A549 (cell line): ENCODE measurements at regions not wholly inside any gene's neighbourhood (a gene's known extent, or its start where the extent isn't known, plus 50 kb on each side); places are given as distances from the start of the nearest gene placed in this dataset.

ENCODE experiments used
- ATAC-seq, 2 experiments: fragments of 200-7000 bp in 1 of 2; fragments of >200 bp in 1 of 2; cut with Nextera tagmentation in 1 of 2; cut with Tn5 transposase in 1 of 2; 3 replicates each; pipeline versions ENCODE4 v1.8.0 to v1.9.1; 2018 to 2020; ENCODE audit warnings: mild to moderate bottlenecking in 1 of 2, moderate library complexity in 1 of 2
- CTCF ChIA-PET: fragments of 300-600 bp; sonication (Branson Sonifier 250); formaldehyde crosslinking; extraction: SDS; loops from one replicate; lab custom pipeline; 2021; ENCODE audit warnings: antibody characterized with exemption, inconsistent platforms; lab: Yijun Ruan, JAX
- POLR2A ChIA-PET: fragments of 350-600 bp; formaldehyde crosslinking; extraction: SDS; loops from one replicate; lab custom pipeline; 2021; ENCODE audit warnings: antibody characterized with exemption, inconsistent platforms; lab: Yijun Ruan, JAX
- DNase-seq, 2 experiments: peaks; one replicate each; pipeline versions ENCODE4 v3.0.0 to v3.0.0-alpha.2; 2011 to 2016; ENCODE audit warnings: low read depth in 1 of 2, low spot score in 1 of 2
- FAIRE-seq: peaks from 2 replicates; lab custom pipeline; 2011; peaks lifted over from hg19 to GRCh38; lab: Jason Lieb, UNC
- H3K27ac ChIP-seq, 2 experiments: fragments of >200 bp; sonication (Bioruptor Twin); formaldehyde crosslinking; 3 replicates each; pipeline ENCODE4 v1.5.1; 2016 to 2017
- H3K4me1 ChIP-seq: fragments of >200 bp; sonication (Bioruptor Twin); formaldehyde crosslinking; 3 replicates; pipeline ENCODE4 v1.6.1; 2016
- H3K4me2 ChIP-seq: fragments of >200 bp; sonication (Bioruptor Twin); formaldehyde crosslinking; 3 replicates; pipeline ENCODE4 v1.6.1; 2016
- H3K4me3 ChIP-seq: fragments of >200 bp; sonication (Bioruptor Twin); formaldehyde crosslinking; 3 replicates; pipeline ENCODE4 v1.5.1; 2016
- H3K9me3 ChIP-seq: fragments of >200 bp; sonication (Bioruptor Twin); formaldehyde crosslinking; 3 replicates; pipeline ENCODE4 v1.6.1; 2016
- BHLHE40 ChIP-seq: IDR thresholded peaks from 2 replicates; pipeline ENCODE4 v1.6.1; 2012; ENCODE audit warnings: low read depth, low read length, inconsistent platforms
- CBX8 ChIP-seq: fragments of 200-600 bp; sonication (generic); IDR thresholded peaks from 2 replicates; pipeline ENCODE4 v1.6.1; 2016
- FOSB ChIP-seq: fragments of 250-450 bp; sonication (Bioruptor Pico); IDR thresholded peaks from 2 replicates; pipeline ENCODE4 v1.5.0; 2020; ENCODE audit warnings: mild to moderate bottlenecking, moderate library complexity
- FOSL2 ChIP-seq, 2 experiments: fragments of 450-650 bp in 1 of 2; fragments of >200 bp in 1 of 2; sonication (Bioruptor Twin) in 1 of 2; formaldehyde crosslinking; IDR thresholded peaks; 2 replicates each; pipeline versions ENCODE4 v1.5.0 to v1.6.1; 2016 to 2020; ENCODE audit warnings: mild to moderate bottlenecking in 1 of 2, moderate library complexity in 1 of 2
- HDAC2 ChIP-seq: fragments of 200-600 bp; sonication (generic); IDR thresholded peaks from 2 replicates; pipeline ENCODE4 v1.6.1; 2016
- HOXB5 ChIP-seq: fragments of 250-450 bp; sonication (Bioruptor Pico); IDR thresholded peaks from 2 replicates; pipeline ENCODE4 v1.5.0; 2020; ENCODE audit warnings: mild to moderate bottlenecking, moderate library complexity
- JUN ChIP-seq, 2 experiments: fragments of >200 bp; sonication (Bioruptor Twin); formaldehyde crosslinking; IDR thresholded peaks; 2 replicates in 1 of 2; 3 replicates in 1 of 2; pipeline ENCODE4 v1.6.1; 2016 to 2017
- JUNB ChIP-seq: fragments of >200 bp; sonication (Bioruptor Twin); formaldehyde crosslinking; IDR thresholded peaks from 2 replicates; pipeline ENCODE4 v1.6.1; 2016
- KDM1A ChIP-seq: fragments of 200-600 bp; sonication (generic); IDR thresholded peaks from 2 replicates; pipeline ENCODE4 v1.6.1; 2016; ENCODE audit warnings: low read depth, mild to moderate bottlenecking
- MAZ ChIP-seq: fragments of 150-350 bp; IDR thresholded peaks from 2 replicates; pipeline ENCODE4 v1.6.1; 2014; ENCODE audit warnings: antibody characterized with exemption, low read depth, low read length, borderline replicate concordance
- MYC ChIP-seq: IDR thresholded peaks from 2 replicates; pipeline ENCODE4 v1.6.1; 2012; ENCODE audit warnings: mild to moderate bottlenecking, inconsistent platforms, low read length, improper control_type of control experiment, borderline replicate concordance
- POLR2AphosphoS2 ChIP-seq: conservative IDR thresholded peaks from 2 replicates; pipeline ENCODE4 v1.6.1; 2012; ENCODE audit warnings: low read length, improper control_type of control experiment, inconsistent platforms
- RFX5 ChIP-seq: fragments of 450-650 bp; IDR thresholded peaks from 2 replicates; pipeline ENCODE4 v1.7.1; 2014; ENCODE audit warnings: antibody characterized with exemption, mild to moderate bottlenecking, moderate library complexity
- TP53 ChIP-seq: fragments of 250-450 bp; sonication (Bioruptor Pico); IDR thresholded peaks from 2 replicates; pipeline ENCODE4 v1.5.0; 2021; ENCODE audit warnings: mild to moderate bottlenecking, moderate library complexity
- ZC3H11A ChIP-seq: fragments of 450-650 bp; IDR thresholded peaks from 2 replicates; pipeline ENCODE4 v1.6.1; 2014; ENCODE audit warnings: antibody characterized with exemption, mild to moderate bottlenecking
- ZNF302 ChIP-seq: fragments of 250-450 bp; sonication (Bioruptor Pico); IDR thresholded peaks from 2 replicates; pipeline ENCODE4 v1.9.0; 2021; ENCODE audit warnings: inconsistent platforms, mild to moderate bottlenecking, moderate library complexity
- WGBS: methylation state at CpG from one replicate; pipeline ENCODE4 v1.1.6; 2017; ENCODE audit errors: missing lambda C conversion rate; 5-methylcytosine and 5-hydroxymethylcytosine counted together
- TF ChIP-seq, protein P1 (sequence below): fragments of >200 bp; sonication (Bioruptor Twin); formaldehyde crosslinking; IDR thresholded peaks from 3 replicates; pipeline ENCODE4 v1.5.1; 2016
- TF ChIP-seq, protein P2 (sequence below): fragments of 200-600 bp; sonication (generic); IDR thresholded peaks from 2 replicates; pipeline ENCODE4 v1.6.1; 2016; ENCODE audit warnings: antibody characterized with exemption, mild to moderate bottlenecking, moderate library complexity
- TF ChIP-seq, protein P3 (sequence below): fragments of 250-450 bp; sonication (Bioruptor Pico); IDR thresholded peaks from 2 replicates; pipeline ENCODE4 v1.5.0; 2020; ENCODE audit warnings: low read depth, mild to moderate bottlenecking, moderate library complexity

DNA sequence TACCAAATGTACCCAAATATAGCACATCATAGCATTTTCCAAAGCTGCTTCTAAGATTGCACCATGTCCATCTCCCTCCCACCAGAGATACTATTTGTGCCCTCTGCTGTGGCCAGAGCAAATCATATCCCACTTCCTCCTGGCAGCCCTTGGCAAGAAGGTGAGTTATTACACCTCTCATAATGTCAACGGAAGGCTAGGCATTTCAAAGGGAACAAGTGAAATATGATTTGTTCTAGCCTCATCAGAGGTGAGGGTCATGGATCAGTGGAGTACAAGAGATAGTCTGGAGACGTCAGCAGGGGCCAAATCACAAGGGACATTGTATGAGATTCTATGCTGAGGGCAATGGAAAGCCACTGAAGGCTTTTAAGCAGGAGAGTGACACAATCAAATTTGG lies 90.2 kb upstream of the BCAR3 start:
- no peak overlapping the region for H3K4me3 ChIP-seq
- ChIA-PET POLR2A (no interaction called here), CTCF (interaction anchor here (1.3 kb wide), 1 partner anchor 142 kb away, joined by 3 read pairs; no protein-coding TSS in a partner anchor)
- no peak overlapping the region for H3K27ac ChIP-seq
- ATAC-seq, result no peak
- no peak for FAIRE-seq
- DNase-seq, result no peak
- no peak overlapping the region for H3K4me2 ChIP-seq
- peaks cover 18% of the 10 kb centered on the region for H3K4me1 ChIP-seq
- WGBS, result 61% methylated on average over 2 of the region's 2 CpGs
- no peaks in the 10 kb centered on the region for H3K9me3 ChIP-seq
- TF ChIP-seq TP53 (CRISPR knock-in tag), result no peak
- no peak for TF ChIP-seq ZC3H11A
- TF ChIP-seq JUNB, result no peak
- no peak for TF ChIP-seq ZNF302
- TF ChIP-seq FOSL2 (IDR thresholded peaks at IDR 0.05), result no peak
- TF ChIP-seq FOSL2 (CRISPR knock-in tag; IDR thresholded peaks at IDR 0.05), result no peak
- no peak for TF ChIP-seq KDM1A
- TF ChIP-seq CBX8, result no peak
- no peak for TF ChIP-seq JUN (IDR thresholded peaks at IDR 0.05)
- TF ChIP-seq, protein P1, sequence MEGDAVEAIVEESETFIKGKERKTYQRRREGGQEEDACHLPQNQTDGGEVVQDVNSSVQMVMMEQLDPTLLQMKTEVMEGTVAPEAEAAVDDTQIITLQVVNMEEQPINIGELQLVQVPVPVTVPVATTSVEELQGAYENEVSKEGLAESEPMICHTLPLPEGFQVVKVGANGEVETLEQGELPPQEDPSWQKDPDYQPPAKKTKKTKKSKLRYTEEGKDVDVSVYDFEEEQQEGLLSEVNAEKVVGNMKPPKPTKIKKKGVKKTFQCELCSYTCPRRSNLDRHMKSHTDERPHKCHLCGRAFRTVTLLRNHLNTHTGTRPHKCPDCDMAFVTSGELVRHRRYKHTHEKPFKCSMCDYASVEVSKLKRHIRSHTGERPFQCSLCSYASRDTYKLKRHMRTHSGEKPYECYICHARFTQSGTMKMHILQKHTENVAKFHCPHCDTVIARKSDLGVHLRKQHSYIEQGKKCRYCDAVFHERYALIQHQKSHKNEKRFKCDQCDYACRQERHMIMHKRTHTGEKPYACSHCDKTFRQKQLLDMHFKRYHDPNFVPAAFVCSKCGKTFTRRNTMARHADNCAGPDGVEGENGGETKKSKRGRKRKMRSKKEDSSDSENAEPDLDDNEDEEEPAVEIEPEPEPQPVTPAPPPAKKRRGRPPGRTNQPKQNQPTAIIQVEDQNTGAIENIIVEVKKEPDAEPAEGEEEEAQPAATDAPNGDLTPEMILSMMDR, result no peak
- no peak for TF ChIP-seq RFX5
- no peak for TF ChIP-seq MAZ
- no peak for TF ChIP-seq HDAC2
- no peak for TF ChIP-seq FOSB
- no peak for TF ChIP-seq BHLHE40

DNA sequence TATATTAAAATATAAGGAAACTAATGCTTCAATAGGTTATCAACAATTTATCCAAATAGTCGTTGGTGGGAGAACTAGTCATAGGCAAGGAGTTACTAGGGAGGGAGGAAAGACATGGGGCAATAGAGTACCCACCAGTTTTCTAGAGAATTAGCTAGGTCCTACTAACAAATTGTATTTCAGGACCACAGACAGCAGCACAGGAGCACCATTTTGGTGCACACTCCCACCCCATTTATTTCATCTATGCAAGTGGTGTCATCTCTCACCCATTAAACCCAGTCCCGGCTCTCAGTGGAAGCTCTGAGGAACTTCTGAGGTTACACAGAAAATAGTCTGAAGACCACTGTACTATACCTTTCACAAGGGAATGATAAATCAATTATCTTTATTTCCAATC lies 89.0 kb upstream of the BCAR3 start:
- H3K9me3 ChIP-seq, result no peaks in the 10 kb centered on the region
- CTCF ChIA-PET, result no interaction called here
- FAIRE-seq, result no peak

More for the DNA sequence above, 89.0 kb upstream of the BCAR3 start:
- TF ChIP-seq, protein P2, sequence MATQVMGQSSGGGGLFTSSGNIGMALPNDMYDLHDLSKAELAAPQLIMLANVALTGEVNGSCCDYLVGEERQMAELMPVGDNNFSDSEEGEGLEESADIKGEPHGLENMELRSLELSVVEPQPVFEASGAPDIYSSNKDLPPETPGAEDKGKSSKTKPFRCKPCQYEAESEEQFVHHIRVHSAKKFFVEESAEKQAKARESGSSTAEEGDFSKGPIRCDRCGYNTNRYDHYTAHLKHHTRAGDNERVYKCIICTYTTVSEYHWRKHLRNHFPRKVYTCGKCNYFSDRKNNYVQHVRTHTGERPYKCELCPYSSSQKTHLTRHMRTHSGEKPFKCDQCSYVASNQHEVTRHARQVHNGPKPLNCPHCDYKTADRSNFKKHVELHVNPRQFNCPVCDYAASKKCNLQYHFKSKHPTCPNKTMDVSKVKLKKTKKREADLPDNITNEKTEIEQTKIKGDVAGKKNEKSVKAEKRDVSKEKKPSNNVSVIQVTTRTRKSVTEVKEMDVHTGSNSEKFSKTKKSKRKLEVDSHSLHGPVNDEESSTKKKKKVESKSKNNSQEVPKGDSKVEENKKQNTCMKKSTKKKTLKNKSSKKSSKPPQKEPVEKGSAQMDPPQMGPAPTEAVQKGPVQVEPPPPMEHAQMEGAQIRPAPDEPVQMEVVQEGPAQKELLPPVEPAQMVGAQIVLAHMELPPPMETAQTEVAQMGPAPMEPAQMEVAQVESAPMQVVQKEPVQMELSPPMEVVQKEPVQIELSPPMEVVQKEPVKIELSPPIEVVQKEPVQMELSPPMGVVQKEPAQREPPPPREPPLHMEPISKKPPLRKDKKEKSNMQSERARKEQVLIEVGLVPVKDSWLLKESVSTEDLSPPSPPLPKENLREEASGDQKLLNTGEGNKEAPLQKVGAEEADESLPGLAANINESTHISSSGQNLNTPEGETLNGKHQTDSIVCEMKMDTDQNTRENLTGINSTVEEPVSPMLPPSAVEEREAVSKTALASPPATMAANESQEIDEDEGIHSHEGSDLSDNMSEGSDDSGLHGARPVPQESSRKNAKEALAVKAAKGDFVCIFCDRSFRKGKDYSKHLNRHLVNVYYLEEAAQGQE, result peak; percentile 73
- TF ChIP-seq HOXB5, result no peak
- no peak for TF ChIP-seq JUNB
- TF ChIP-seq POLR2AphosphoS2, result no peak
- TF ChIP-seq, protein P3, sequence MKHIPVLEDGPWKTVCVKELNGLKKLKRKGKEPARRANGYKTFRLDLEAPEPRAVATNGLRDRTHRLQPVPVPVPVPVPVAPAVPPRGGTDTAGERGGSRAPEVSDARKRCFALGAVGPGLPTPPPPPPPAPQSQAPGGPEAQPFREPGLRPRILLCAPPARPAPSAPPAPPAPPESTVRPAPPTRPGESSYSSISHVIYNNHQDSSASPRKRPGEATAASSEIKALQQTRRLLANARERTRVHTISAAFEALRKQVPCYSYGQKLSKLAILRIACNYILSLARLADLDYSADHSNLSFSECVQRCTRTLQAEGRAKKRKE (CRISPR knock-in tag), result no peak
- no peak for TF ChIP-seq MYC
- POLR2A ChIA-PET, result no interaction called here
- H3K4me3 ChIP-seq, result no peak overlapping the region
- no peak overlapping the region for H3K27ac ChIP-seq
- 43% methylated on average over 2 of the region's 2 CpGs for WGBS
- no peak for ATAC-seq
- H3K4me2 ChIP-seq, result no peak overlapping the region
- H3K4me1 ChIP-seq, result peaks cover 8% of the 10 kb centered on the region
- DNase-seq, result no peak
